ENCODE measurements at regions not wholly inside any gene's neighbourhood (a gene's known extent, or its start where the extent isn't known, plus 50 kb on each side); places are given as distances from the start of the nearest gene placed in this dataset.

GRCh38 chr18:78777992-78778391, 201.6 kb upstream of the SALL3 start:
- ChIA-PET CTCF (no interaction called here), POLR2A (no interaction called here)
- TF ChIP-seq CTCF (IDR thresholded peaks at IDR 0.05; ENCODE audit: control extremely low read depth, extremely low read depth, low read depth, missing control alignments) = no peak
- DNase-seq (ENCODE audit: extremely low spot score) = no peak

GRCh38 chr18:78778651-78779050, 201.0 kb upstream of the SALL3 start:
- DNase-seq (ENCODE audit: extremely low spot score) = no peak
- no peak for TF ChIP-seq CTCF (IDR thresholded peaks at IDR 0.05; ENCODE audit: control extremely low read depth, extremely low read depth, low read depth, missing control alignments)
- POLR2A ChIA-PET = no interaction called here
- CTCF ChIA-PET = no interaction called here

GRCh38 chr18:78779996-78780718, 199.5 kb upstream of the SALL3 start:
- ChIA-PET CTCF (no interaction called here), POLR2A (no interaction called here)
- TF ChIP-seq CTCF (IDR thresholded peaks at IDR 0.05; ENCODE audit: control extremely low read depth, extremely low read depth, low read depth, missing control alignments) = no peak
- no peak for DNase-seq (ENCODE audit: extremely low spot score)

- no peak for TF ChIP-seq CTCF (IDR thresholded peaks at IDR 0.05; ENCODE audit: control extremely low read depth, extremely low read depth, low read depth, missing control alignments)
- no peak for DNase-seq (ENCODE audit: extremely low spot score)
- ChIA-PET CTCF (no interaction called here), POLR2A (no interaction called here)
Measured at GRCh38 chr18:78780719-78781600, 198.7 kb upstream of the SALL3 start.

- CTCF ChIA-PET = no interaction called here
- POLR2A ChIA-PET = no interaction called here
- TF ChIP-seq CTCF (IDR thresholded peaks at IDR 0.05; ENCODE audit: control extremely low read depth, extremely low read depth, low read depth, missing control alignments) = no peak
Measured at GRCh38 chr18:78781601-78781960, 198.0 kb upstream of the SALL3 start.

GRCh38 chr18:78782951-78783563, 196.6 kb upstream of the SALL3 start:
- TF ChIP-seq CTCF (IDR thresholded peaks at IDR 0.05; ENCODE audit: control extremely low read depth, extremely low read depth, low read depth, missing control alignments) = no peak
- ChIA-PET POLR2A (no interaction called here), CTCF (no interaction called here)
- DNase-seq (ENCODE audit: extremely low spot score) = no peak

More at GRCh38 chr18:78781601-78781960, 198.0 kb upstream of the SALL3 start:
- no peak for DNase-seq (ENCODE audit: extremely low spot score)

Data from GM10248 (cell line).